ENCODE measurements at regions not wholly inside any gene's neighbourhood (a gene's known extent, or its start where the extent isn't known, plus 50 kb on each side); places are given as distances from the start of the nearest gene placed in this dataset.

DNA sequence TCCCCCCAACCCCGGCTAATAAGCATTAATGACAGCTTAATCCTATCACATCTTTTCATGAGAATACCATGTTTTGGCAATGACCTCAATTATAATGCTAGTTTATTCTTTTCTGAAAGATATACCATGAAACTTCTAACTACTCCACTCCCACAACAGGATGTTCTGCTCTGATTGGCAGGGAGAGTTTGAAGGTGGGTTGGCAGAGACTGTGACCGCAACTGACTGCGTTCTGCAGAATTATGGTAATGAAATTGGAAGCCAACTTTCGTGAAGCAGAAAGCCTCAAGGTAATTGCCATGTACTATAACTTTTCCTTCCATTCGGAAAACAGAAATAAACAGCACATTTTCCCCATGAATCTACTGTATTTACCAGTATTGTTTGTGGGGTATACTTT, 288.2 kb upstream of the SEMA3D start:
- POLR2A ChIA-PET = no interaction called here
- Histone ChIP-seq H3K4me2 (ENCODE audit: insufficient read depth, low read length) (no peak overlapping the region), H4K20me1 (replicated peaks; ENCODE audit: control insufficient read depth, insufficient read depth, low read length) (no peaks in the 10 kb centered on the region), H3K36me3 (ENCODE audit: control insufficient read depth, insufficient read depth, low read length) (no peaks in the 10 kb centered on the region), H3K9me1 (ENCODE audit: control insufficient read depth, insufficient read depth, low read length) (no peaks in the 10 kb centered on the region), H3K27ac (ENCODE audit: extremely low read depth, low read depth, low read length) (no peak overlapping the region), H2AFZ (ENCODE audit: low read depth, low read length) (no peak overlapping the region), H3K79me2 (ENCODE audit: control insufficient read depth, insufficient read depth, low read length) (no peaks in the 10 kb centered on the region), H3K4me3 (no peak overlapping the region), H3K9ac (ENCODE audit: insufficient read depth in 1 of 2, low read depth in 2 of 2, low read length in 2 of 2) (no peak overlapping the region), H3K27me3 (ENCODE audit: control insufficient read depth in 2 of 2, insufficient read depth in 2 of 2, low read length in 2 of 2) (no peaks in the 10 kb centered on the region), H3K4me1 (replicated peaks in 1 of 2; ENCODE audit: control insufficient read depth in 2 of 2, insufficient read depth in 2 of 2, low read length in 2 of 2) (no peaks in the 10 kb centered on the region), H3K9me3 (replicated peaks; ENCODE audit: control insufficient read depth, insufficient read depth, low read depth, low read length) (no peaks in the 10 kb centered on the region)
- CTCF ChIA-PET (ENCODE audit: low intra/inter-chr PET ratio) = no interaction called here
- in situ Hi-C loops (cut with MboI) (no loop called here), intact Hi-C loops (cut with micrococcal nuclease) (no loop called here)
- no peak for FAIRE-seq
- ATAC-seq = no peak
- BruUV-seq (replicated peaks) = no TSS peak
- WGBS (ENCODE audit: insufficient coverage, low coverage, missing lambda C conversion rate) = 3% methylated on average over 5 of the region's 5 CpGs
- DNase-seq (ENCODE audit: extremely low read depth in 1 of 4, low spot score in 3 of 4) = no peak
- TF ChIP-seq MTA1 (IDR thresholded peaks at IDR 0.05; ENCODE audit: borderline replicate concordance) = no peak
- TF ChIP-seq, protein P1, sequence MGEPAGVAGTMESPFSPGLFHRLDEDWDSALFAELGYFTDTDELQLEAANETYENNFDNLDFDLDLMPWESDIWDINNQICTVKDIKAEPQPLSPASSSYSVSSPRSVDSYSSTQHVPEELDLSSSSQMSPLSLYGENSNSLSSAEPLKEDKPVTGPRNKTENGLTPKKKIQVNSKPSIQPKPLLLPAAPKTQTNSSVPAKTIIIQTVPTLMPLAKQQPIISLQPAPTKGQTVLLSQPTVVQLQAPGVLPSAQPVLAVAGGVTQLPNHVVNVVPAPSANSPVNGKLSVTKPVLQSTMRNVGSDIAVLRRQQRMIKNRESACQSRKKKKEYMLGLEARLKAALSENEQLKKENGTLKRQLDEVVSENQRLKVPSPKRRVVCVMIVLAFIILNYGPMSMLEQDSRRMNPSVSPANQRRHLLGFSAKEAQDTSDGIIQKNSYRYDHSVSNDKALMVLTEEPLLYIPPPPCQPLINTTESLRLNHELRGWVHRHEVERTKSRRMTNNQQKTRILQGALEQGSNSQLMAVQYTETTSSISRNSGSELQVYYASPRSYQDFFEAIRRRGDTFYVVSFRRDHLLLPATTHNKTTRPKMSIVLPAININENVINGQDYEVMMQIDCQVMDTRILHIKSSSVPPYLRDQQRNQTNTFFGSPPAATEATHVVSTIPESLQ (CRISPR knock-in tag; IDR thresholded peaks at IDR 0.05) = no peak
- TF ChIP-seq STAT5B (CRISPR knock-in tag; IDR thresholded peaks at IDR 0.05) = no peak
- TF ChIP-seq, protein P2, sequence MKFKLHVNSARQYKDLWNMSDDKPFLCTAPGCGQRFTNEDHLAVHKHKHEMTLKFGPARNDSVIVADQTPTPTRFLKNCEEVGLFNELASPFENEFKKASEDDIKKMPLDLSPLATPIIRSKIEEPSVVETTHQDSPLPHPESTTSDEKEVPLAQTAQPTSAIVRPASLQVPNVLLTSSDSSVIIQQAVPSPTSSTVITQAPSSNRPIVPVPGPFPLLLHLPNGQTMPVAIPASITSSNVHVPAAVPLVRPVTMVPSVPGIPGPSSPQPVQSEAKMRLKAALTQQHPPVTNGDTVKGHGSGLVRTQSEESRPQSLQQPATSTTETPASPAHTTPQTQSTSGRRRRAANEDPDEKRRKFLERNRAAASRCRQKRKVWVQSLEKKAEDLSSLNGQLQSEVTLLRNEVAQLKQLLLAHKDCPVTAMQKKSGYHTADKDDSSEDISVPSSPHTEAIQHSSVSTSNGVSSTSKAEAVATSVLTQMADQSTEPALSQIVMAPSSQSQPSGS (CRISPR knock-in tag; IDR thresholded peaks at IDR 0.05) = no peak
- TF ChIP-seq PCBP1 (IDR thresholded peaks at IDR 0.05; ENCODE audit: low read depth, low read length, poor library complexity, severe bottlenecking) = no peak
- TF ChIP-seq, protein P3, sequence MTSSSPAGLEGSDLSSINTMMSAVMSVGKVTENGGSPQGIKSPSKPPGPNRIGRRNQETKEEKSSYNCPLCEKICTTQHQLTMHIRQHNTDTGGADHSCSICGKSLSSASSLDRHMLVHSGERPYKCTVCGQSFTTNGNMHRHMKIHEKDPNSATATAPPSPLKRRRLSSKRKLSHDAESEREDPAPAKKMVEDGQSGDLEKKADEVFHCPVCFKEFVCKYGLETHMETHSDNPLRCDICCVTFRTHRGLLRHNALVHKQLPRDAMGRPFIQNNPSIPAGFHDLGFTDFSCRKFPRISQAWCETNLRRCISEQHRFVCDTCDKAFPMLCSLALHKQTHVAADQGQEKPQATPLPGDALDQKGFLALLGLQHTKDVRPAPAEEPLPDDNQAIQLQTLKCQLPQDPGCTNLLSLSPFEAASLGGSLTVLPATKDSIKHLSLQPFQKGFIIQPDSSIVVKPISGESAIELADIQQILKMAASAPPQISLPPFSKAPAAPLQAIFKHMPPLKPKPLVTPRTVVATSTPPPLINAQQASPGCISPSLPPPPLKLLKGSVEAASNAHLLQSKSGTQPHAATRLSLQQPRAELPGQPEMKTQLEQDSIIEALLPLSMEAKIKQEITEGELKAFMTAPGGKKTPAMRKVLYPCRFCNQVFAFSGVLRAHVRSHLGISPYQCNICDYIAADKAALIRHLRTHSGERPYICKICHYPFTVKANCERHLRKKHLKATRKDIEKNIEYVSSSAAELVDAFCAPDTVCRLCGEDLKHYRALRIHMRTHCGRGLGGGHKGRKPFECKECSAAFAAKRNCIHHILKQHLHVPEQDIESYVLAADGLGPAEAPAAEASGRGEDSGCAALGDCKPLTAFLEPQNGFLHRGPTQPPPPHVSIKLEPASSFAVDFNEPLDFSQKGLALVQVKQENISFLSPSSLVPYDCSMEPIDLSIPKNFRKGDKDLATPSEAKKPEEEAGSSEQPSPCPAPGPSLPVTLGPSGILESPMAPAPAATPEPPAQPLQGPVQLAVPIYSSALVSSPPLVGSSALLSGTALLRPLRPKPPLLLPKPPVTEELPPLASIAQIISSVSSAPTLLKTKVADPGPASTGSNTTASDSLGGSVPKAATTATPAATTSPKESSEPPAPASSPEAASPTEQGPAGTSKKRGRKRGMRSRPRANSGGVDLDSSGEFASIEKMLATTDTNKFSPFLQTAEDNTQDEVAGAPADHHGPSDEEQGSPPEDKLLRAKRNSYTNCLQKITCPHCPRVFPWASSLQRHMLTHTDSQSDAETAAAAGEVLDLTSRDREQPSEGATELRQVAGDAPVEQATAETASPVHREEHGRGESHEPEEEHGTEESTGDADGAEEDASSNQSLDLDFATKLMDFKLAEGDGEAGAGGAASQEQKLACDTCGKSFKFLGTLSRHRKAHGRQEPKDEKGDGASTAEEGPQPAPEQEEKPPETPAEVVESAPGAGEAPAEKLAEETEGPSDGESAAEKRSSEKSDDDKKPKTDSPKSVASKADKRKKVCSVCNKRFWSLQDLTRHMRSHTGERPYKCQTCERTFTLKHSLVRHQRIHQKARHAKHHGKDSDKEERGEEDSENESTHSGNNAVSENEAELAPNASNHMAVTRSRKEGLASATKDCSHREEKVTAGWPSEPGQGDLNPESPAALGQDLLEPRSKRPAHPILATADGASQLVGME (CRISPR knock-in tag; IDR thresholded peaks at IDR 0.05) = no peak
- TF ChIP-seq ADNP (tag; IDR thresholded peaks at IDR 0.05) = no peak
- TF ChIP-seq STAG1 (CRISPR knock-in tag; IDR thresholded peaks at IDR 0.05; ENCODE audit: borderline replicate concordance) = no peak
- no peak for TF ChIP-seq PHB (CRISPR knock-in tag; IDR thresholded peaks at IDR 0.05)
- TF ChIP-seq, protein P4, sequence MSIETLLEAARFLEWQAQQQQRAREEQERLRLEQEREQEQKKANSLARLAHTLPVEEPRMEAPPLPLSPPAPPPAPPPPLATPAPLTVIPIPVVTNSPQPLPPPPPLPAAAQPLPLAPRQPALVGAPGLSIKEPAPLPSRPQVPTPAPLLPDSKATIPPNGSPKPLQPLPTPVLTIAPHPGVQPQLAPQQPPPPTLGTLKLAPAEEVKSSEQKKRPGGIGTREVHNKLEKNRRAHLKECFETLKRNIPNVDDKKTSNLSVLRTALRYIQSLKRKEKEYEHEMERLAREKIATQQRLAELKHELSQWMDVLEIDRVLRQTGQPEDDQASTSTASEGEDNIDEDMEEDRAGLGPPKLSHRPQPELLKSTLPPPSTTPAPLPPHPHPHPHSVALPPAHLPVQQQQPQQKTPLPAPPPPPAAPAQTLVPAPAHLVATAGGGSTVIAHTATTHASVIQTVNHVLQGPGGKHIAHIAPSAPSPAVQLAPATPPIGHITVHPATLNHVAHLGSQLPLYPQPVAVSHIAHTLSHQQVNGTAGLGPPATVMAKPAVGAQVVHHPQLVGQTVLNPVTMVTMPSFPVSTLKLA (conservative IDR thresholded peaks at IDR 0.05) = no peak

Measured in K562 (cell line).